Lower leg skin (tissue), 3 donors: ENCODE measurements at regions not wholly inside any gene's neighbourhood (a gene's known extent, or its start where the extent isn't known, plus 50 kb on each side); places are given as distances from the start of the nearest gene placed in this dataset.

Experiments used
- POLR2A ChIP-seq, 2 donors: fragments of 450-650 bp; IDR thresholded peaks; one replicate each; pipeline ENCODE4 v1.6.1; 2016 to 2017; ENCODE audit warnings: antibody characterized with exemption in 2 of 2, mild to moderate bottlenecking in 1 of 2, moderate library complexity in 1 of 2
- TF ChIP-seq, protein P1 (sequence below), 3 donors: fragments of 450-650 bp; IDR thresholded peaks; one replicate each; pipeline ENCODE4 v1.5.1; 2016; ENCODE audit warnings: antibody characterized with exemption in 3 of 3, mild to moderate bottlenecking in 3 of 3, moderate library complexity in 2 of 3

DNA sequence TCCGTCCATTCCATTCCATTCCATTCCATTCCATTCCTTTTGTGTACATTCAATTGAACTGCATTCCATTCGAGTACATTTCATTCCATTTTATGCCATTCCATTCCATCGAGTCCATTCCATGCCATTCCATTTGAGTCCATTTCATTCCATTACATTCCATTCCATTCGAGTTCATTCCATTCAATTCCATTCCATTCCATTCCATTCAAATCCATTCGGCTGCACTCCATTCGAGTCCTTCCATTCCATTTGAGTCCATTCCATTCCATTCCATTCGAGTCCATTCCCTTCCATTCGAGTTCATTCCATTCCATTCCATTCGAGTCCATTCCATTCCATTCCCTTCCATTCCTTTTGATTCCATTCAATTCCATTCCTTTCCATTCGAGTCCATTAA lies 4800.6 kb upstream of the OR11H1 start:
- TF ChIP-seq, protein P1, sequence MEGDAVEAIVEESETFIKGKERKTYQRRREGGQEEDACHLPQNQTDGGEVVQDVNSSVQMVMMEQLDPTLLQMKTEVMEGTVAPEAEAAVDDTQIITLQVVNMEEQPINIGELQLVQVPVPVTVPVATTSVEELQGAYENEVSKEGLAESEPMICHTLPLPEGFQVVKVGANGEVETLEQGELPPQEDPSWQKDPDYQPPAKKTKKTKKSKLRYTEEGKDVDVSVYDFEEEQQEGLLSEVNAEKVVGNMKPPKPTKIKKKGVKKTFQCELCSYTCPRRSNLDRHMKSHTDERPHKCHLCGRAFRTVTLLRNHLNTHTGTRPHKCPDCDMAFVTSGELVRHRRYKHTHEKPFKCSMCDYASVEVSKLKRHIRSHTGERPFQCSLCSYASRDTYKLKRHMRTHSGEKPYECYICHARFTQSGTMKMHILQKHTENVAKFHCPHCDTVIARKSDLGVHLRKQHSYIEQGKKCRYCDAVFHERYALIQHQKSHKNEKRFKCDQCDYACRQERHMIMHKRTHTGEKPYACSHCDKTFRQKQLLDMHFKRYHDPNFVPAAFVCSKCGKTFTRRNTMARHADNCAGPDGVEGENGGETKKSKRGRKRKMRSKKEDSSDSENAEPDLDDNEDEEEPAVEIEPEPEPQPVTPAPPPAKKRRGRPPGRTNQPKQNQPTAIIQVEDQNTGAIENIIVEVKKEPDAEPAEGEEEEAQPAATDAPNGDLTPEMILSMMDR (IDR thresholded peaks at IDR 0.05), result no peak
- TF ChIP-seq POLR2A (IDR thresholded peaks at IDR 0.05), result no peak
